GM18508 (cell line): ENCODE measurements at regions not wholly inside any gene's neighbourhood (a gene's known extent, or its start where the extent isn't known, plus 50 kb on each side); places are given as distances from the start of the nearest gene placed in this dataset.

Experiments used
- ATAC-seq: cut with Tn5 transposase; IDR thresholded peaks from one replicate; pipeline ENCODE4 v1.9.1; 2021; ENCODE audit warnings: moderate number of reproducible peaks; ENCODE audit not compliant: insufficient read depth, unreplicated experiment

GRCh38 chr1:232486006-232486405 lies 143.9 kb downstream of the SIPA1L2 start:
- ATAC-seq = no peak

GRCh38 chr1:232484856-232485255 lies 145.1 kb downstream of the SIPA1L2 start:
- ATAC-seq = no peak

DNA sequence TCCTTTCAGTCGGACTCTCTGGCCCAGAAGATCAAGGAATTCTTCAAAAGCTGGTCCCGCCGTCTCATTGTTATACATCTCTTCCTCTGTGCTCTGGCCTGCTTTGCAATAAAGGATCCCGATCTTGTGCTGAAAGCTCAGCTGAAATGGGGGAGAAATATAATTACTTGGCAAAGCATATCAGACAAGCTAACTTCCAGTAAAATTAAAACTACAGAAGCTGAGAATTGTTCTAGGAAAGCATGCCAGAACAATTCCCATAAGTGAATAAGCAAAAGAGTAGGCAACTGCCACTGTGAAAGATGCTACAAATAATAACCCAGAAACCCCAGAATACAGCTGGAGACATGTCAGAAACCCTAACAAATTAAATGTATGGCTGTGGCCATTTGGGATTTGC lies 146.1 kb downstream of the SIPA1L2 start:
- no peak for ATAC-seq

DNA sequence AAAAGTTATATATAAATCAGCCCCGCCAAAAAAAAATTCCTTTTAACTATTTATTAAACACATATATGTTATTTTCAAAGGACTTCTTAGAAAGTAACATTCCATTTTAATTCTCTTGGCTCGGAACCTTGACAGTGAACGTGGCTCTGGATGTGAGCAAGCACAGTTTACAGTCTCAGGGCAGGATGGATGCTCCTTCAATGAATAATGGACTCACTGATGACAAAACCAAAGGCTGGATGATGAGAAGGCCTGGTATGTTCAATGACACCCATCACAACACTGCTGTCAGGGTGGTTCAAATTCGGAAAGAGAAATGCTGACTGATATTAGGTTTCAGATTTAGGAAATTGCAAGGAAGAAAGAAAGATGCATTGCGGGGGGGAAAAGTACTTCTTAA lies 148.8 kb downstream of the SIPA1L2 start:
- no peak for ATAC-seq

DNA sequence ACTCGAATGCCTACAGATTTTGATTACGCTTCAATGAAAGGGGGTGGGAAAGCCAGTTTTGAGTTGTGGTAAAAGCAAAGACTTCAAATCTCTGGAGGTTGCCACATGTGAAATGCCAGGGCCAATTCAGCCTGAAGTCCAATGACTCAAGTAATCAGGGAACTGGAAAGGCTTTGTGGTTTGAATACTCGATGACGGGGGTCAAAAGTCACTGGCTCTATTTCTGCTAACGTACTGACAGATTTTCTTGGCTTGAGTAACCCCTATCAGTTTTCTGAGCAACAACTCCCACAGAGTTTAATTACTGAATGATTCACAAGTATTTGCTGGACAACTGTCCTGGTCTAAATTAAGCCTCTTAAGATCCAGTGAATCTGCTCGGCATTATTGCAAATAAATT lies 152.2 kb downstream of the SIPA1L2 start:
- no peak for ATAC-seq

DNA sequence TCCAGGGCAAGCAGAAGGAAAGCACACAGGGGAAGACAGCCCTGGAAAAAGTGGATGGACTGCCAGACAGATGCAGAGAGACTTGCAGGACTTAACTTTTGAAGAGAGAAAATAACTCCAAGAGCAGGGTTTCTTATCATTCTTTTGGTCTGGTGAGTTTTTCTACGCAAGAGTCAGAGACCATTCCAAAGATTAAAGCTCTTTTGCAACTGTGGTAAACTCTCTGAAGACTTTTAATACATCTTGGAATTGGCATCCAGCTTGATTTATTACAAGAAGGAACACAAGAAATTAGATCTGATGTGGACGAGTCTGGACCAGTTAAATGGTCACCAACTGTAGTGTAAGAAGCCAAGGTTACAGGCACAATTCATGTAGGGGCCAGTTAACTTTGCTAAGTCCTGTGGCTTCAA lies 153.4 kb downstream of the SIPA1L2 start:
- ATAC-seq = no peak

- no peak for ATAC-seq
Observed at GRCh38 chr1:232474826-232475225, 155.1 kb downstream of the SIPA1L2 start.

GRCh38 chr1:232473900-232474299 lies 156.0 kb downstream of the SIPA1L2 start:
- no peak for ATAC-seq

DNA sequence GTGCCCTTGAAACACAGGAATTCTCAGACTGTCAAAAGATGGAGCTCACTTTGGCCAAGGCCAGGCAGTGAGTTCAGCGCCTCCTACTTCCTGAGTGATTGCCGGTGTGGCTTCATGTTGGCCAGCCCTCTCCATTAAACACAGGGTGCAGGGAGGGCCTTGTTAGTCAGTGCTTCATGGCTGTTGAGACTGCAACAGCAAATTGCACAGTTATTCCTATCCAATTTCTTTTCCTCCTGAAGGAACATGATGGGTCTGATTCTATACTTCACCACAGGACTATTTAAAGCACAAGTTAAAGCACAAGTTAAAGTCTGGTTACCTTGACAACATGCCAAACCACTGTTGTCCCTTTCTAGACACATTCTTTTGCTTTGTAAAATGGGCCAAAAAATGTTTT lies 156.6 kb downstream of the SIPA1L2 start:
- no peak for ATAC-seq

DNA sequence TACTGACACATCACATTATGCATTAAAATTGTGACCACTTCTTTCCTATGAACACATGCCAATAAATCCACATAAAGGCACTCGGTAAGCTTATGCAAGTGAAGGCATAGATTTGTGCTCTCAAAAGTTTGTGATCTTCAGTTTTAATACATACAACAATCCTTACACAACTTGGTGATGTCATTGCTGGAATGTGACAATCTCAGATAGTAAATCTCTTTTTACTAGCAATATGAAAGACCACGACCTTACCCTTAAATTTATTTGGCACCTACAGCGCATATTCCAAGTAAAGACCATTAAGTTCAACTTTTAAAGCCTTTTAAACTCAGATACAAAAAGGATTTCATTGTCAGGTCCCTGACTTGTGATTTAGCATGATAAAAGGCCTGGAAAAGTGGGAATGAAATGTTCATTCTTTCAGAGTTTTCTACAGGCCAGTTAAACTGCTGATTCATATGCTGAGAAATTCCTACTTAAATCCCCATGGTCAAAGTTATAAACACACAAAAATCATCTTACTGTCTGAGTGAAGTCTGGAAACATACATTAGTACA lies 157.4 kb downstream of the SIPA1L2 start:
- no peak for ATAC-seq

GRCh38 chr1:232471250-232471649 lies 158.7 kb downstream of the SIPA1L2 start:
- ATAC-seq = no peak

- ATAC-seq = no peak
Observed at GRCh38 chr1:232470711-232471110, 159.2 kb downstream of the SIPA1L2 start.

- no peak for ATAC-seq
Observed at GRCh38 chr1:232468249-232468648, 161.7 kb downstream of the SIPA1L2 start.

- no peak for ATAC-seq
Observed at GRCh38 chr1:232467073-232467760, 162.7 kb downstream of the SIPA1L2 start.

- ATAC-seq = no peak
Observed at GRCh38 chr1:232464325-232464724, 165.6 kb downstream of the SIPA1L2 start.

- ATAC-seq = no peak
Observed at GRCh38 chr1:232463225-232463624, 166.7 kb downstream of the SIPA1L2 start.

GRCh38 chr1:232462213-232462612 lies 167.7 kb downstream of the SIPA1L2 start:
- no peak for ATAC-seq

DNA sequence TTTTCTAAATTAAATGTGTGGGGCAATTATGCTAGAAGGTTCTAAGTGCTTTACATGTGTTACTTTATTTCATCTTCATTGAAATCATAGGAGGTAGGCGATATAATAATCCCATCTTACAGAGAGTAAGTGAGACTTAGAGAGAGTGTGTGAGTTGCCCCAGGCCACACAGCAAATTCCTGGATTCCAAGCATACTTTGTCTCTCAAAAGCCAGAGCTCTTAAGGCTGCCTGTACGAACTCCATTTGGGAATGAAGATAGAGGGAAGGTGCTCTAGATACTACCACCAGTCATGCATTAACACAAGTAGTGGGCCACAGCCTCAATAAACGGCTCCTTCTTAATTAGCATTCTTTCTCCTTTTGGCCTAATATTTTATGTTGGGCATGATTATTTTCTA lies 170.1 kb downstream of the SIPA1L2 start:
- ATAC-seq = no peak

GRCh38 chr1:232459087-232459486 lies 170.8 kb downstream of the SIPA1L2 start:
- ATAC-seq = no peak

DNA sequence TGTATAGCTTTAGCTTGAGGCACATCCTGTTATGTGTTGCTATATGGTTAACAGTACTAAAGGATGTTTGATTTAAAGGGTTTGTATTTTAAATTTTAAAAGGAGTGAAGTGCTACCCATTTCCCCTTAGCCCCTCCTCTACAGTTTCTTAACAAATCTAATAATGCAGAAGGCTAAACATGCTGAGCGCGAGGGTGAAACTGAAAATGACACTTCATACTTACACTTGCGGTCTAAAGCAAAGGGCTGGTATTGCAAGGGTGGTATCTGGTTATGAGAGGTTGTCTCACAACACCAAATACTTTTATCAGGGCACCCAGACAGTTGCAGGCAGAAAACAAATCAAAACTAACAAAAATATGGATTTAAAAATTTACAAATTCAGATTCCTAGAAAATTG lies 172.3 kb downstream of the SIPA1L2 start:
- ATAC-seq = peak; percentile 88

GRCh38 chr1:232456714-232457113 lies 173.2 kb downstream of the SIPA1L2 start:
- ATAC-seq = no peak

DNA sequence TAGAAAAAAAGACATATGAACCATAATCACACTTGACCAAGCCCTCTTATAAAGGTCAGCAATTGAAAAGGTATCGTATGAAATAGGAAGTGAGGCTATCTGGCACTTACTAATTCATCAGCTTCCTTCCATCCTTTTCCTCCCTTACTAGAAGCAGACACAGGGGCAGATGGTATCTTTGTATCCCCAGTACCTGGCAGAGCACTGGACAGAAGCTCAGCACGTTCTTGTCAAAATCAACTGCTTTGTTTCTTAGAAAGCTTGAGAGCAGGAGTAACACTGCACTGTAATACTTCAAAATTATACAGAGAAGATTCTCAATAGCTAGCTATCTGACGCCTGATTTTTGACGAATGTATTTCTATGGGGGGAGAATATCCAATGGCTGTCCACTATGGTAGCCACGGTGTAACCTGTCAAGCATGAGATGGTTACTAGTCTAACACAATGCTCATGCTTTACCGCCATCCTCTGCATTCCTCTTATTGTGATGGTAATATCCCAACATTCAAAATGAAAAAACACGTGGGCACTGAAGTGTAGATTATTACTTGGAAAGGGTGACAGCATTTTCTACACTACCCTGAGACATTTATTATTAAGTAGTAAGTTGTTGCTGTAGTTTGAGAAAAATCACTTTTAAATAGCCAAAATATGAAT lies 175.6 kb downstream of the SIPA1L2 start:
- no peak for ATAC-seq
